DMS53 (cell line): ENCODE measurements at regions not wholly inside any gene's neighbourhood (a gene's known extent, or its start where the extent isn't known, plus 50 kb on each side); places are given as distances from the start of the nearest gene placed in this dataset.
"Not testable (repeated sequence)": the region's sequence is repeated elsewhere in the genome, so short reads cannot be mapped to it uniquely, and the experiment has no call there.

Experiments
- DNase-seq: peaks from one replicate; lab custom pipeline; 2025; lab: John Stamatoyannopoulos, UW

DNA sequence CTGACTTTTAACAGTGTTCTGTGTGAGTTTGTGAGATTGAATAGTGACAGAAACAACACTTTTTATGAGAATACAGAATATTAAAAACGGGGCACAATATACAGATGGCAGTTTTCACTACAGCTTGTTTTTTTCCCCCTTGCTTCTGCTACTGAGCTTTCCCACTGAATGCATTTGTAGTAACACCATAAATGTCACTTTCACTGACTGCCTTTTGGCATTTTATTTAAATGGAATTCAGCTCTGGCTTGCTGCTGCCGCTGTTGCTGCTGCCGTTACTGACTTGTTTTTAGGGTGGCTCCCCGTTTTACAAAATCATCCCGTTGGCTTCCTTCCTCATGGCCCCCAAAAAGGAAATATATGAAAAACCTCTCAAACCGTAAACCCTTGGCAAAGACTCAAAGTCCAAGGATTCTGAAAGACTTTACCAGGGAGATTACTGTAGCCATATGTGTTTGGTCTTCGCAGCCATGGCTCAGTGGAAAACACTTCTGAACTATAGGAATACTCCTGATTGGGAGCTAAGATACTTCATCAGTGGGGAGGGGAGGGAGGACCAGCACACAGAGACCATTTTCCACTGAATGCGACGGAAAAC is 151.0 kb downstream of the NUF2 start:
- peak; percentile 58 for DNase-seq

GRCh38 chr1:163477276-163477830 is 155.6 kb downstream of the NUF2 start:
- no peak for DNase-seq

- not testable (repeated sequence) for DNase-seq
Observed at GRCh38 chr1:163498391-163499330, 176.9 kb downstream of the NUF2 start.

GRCh38 chr1:163504331-163504978 is 182.7 kb downstream of the NUF2 start:
- no peak for DNase-seq

- peak; percentile 49 for DNase-seq
Observed at GRCh38 chr1:163509114-163509513, 187.4 kb downstream of the NUF2 start.

DNA sequence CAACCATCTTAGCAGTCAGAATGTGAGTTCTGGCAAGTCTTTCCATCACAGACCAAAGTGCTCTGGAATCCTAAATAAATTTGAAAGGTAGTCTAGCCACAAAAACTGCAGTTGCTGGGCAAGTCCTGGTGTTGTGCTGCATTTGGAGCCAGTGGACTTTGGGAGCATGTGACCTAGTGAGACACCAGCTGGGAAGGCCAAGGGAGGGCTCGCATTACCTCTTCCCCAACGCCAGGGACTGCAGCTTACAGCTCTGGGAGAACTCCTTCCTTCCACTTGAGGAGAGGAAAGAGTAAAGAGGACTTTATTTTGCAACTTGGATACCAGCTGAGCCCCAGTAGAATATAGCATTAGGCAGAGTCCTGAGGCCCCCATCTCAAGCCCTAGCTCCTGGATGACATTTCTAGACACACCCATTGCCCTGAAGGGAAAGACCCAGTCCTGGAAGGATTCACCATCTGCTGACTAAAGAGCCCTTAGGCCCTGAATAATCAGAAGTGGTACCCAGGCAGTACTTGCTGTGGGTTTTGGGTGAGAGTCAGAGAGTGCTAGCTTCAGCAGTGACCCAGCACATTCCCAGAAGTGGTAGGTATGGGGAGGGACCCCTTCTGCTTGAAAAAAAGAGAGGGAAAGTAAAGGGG is 190.7 kb downstream of the NUF2 start:
- DNase-seq, result no peak

DNA sequence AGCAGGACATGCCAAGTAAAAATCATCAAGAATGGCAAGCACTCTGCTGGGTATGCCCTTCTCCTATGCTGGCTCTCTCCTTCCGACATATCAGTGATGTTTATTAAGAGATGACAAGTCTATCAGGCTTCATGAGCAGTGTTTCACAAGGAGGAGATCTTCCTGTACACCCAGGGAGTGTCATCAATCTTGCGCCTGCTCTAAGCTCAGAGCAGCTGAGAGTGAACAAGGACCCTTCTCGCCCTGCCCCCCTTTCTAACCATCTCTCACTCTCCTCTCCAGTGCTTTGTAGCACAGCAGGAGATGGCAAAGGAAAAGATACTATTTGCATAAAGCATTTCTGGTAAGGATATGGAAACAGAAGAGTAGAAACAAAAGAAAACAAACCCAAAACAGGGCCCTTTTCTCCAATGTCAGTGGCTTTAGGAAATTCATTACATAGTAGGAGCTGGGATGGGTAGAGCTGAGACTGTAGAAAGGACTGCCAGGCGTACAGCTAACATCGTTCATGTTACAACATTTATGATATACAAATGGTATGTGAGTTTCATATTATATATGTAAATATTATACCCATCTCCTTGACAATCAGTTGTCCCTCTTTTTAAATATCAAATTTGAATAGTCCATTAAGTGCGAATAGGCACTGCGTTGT is 201.7 kb downstream of the NUF2 start:
- no peak for DNase-seq

DNA sequence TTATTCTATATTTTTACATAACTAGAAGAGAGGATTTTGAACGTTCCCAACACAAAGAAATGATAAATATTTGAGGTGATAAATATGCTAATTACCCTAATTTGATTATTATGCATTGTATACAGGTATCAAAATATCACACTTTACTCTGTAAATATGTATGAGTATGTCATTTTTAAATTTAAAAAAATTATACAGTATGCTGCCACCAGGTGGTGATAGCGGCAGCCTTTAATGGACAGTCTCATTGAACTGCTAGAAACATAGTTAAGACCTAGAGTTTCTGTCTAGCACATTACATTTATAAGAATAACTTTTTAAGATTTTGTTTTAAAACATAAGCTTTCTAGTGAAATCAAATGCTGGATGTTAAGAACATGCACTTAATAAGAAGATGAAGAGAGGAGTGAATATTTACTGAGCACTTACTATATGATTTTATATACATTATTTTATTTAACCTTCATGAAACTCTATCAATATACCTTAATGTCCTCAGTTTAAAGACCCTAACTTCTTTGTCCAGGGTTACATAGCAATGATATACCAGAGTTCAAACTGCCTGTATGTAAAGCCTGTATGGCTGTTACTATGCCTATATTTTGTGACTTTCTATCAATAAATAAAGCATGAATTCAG is 207.1 kb downstream of the NUF2 start:
- DNase-seq, result peak; percentile 71

- DNase-seq, result no peak
Observed at GRCh38 chr1:163531345-163531744, 209.6 kb downstream of the NUF2 start.

DNA sequence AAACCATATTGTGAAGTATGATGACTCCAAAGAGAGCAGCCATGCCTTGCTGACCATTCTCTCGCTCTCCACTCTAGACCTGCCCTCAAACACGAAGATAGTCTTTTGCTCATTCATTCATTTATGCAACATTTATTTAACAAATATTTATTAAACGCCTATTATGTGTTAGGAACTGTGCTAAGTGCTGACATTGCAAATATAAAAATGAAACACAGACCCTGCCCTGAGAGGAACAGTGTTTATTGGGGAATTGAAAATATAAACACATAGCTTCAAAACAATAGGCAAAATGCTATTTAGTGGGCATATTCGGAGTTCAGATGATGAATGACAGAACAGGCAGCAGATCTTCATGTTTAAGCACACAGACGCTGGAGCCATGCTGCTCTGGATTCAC is 213.6 kb downstream of the NUF2 start:
- DNase-seq, result no peak

DNA sequence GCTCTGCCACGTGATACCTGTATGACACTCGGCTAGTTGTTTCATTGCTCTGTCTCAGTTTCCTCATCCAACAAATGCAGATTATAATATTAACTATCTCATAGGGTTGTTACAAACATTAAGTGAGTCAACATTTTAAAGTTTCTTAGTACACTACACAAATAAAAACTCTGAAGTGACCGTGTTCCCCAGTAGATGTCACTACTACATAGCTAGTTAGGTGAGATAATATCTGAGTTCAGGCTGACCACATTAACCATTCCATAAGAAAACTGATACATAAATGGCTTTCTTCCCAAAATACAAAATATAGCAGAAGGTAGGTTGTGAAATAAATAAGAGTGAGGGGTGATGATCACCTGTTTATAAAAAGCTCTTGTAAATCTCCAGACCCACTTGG is 214.1 kb downstream of the NUF2 start:
- peak; percentile 62 for DNase-seq

- no peak for DNase-seq
Observed at GRCh38 chr1:163537809-163538208, 216.1 kb downstream of the NUF2 start.

DNA sequence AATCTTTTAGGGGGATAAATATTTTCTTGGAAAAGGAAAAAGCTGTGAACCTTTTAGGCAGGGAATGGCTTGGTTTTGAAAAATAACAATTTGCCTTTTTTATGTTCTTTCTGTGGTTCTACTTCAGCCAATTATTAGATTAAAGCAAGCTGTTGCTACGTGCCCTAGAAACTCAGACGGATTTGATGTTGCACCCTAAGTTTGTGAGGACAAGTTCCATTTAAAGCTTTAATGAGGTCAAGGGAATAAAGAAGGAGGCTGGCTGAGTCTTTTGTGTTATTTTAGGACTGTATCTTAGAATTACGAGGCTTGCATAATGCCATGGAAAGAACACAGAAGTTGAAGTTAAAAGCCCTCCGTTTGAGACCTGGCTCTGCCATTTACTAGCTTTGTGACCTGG is 216.9 kb downstream of the NUF2 start:
- no peak for DNase-seq

DNA sequence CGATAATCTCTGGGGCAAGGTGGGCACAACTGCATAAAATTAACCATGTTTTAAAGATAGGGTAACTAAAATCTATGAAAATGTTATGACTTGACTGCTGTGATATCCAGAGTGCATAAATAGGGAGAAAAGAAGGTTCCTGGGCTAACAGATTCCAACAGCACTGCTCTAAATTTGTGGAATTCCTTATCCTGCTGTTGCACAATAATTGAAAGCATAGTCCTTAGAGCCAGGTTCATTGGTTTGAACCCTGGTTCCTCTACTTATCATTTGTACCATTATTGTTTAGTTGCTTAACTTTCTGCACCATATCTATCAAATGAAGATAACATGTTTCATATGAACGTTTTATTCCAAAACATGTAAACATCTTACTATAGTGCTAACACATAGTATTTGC is 219.0 kb downstream of the NUF2 start:
- no peak for DNase-seq

DNA sequence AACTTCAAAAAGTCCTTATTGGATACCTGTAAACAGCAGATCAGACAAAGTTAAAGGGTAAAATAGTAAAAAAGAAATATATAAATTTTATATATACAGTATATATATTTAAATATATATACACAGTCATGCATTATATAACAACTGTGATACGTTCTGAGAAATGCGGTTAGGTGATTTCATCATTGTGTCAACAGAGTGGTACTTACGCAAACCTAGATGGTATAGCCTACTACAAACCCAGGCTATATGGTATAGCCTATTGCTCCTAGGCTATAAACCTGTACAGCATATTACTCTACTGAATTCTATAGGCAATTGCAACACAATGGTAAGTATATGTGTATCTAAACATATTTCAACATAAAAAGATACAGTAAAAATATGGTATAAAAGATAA is 222.7 kb downstream of the NUF2 start:
- DNase-seq, result peak; percentile 6

DNA sequence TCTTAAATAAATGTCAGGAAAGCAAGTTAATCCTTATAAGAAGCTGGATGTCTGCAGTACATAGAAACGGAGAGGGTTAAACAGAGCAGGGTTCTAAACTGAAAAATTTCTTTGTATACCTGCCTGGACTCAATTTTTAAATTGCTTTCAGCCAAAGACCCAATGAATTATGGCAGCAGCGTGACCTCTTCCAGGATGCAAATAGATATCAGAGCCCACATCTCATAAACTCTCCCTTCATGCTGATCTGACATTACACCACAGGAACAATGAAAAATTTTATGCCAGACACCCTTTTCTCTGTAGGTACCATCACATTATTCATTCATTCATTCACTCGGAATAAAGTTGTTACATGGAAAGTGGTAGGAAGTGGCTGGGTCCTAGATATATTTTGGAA is 236.4 kb downstream of the NUF2 start:
- DNase-seq, result no peak

DNA sequence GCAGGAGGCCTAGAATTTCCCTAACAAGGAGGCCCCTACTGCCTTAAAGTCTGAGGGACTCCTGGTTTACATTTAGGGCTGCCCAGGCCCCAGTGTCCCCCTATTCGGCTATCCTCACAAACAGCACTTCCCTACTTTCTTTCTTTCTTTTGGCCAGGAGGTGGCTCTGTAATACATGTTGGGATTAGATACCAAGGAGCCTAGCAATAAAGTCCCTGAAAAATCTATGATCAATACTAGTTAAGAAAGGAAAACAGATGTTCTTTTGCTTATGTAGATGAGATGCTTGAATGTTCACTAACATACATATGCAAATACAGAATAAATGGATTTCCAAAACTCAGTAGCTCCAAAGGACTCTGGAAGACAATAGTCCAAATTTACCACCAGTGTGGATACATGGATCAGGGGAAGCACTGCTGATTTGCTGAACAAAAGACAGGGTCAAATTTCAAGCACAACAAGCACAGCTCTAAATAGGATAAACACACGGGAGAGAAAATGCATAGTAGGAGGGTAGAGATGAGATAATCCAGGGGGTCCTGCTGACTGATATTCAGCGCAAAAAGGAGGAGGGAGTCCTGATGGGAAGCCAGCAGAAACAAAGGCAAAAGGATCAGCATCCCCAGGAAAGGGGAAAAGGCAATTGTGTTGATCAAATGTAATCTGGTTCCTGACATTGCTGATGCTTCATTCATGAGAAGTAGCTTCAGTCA is 240.0 kb downstream of the NUF2 start:
- peak; percentile 66 for DNase-seq

DNA sequence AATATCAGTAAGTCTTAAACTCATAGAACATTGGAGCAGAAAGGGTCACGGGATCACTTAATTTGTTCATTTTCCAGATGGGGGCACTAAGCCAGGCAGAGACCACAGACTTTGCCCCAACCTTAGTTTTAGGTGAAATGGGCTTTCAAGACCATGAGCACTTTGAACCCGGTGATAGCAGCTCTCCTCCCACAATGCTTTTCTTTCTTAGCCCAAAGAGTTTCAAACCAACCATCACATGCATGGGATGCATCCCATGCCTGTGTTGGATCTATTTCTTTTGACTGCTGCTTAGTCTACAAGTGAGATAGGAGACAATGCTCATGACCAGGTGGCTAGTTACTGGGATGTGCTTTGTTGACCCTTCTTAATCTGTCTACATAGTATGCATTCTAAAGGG is 240.6 kb downstream of the NUF2 start:
- DNase-seq, result no peak

GRCh38 chr1:163565166-163565565 is 243.4 kb downstream of the NUF2 start:
- no peak for DNase-seq

DNA sequence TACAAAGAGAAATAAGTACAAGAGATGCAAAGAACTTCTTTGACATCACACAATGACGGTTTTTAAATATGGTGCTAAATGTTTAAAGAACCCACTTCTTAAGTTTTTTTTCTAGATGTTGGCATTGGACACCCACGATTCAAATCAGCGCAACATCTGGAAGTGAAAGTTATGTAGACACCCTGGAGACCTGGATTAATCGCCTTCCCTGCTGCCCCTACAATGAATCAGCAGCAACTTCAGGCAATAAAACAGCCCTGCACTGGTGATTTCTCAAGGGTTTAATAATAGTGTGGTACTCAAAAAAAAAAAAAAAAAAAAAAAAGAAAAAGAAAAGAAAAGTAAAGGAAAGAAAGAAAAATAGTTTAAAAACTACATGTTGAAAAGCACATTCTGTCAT is 248.3 kb downstream of the NUF2 start:
- DNase-seq, result no peak

- no peak for DNase-seq
Observed at GRCh38 chr1:163571950-163572349, 250.2 kb downstream of the NUF2 start.
